ENCODE measurements at regions not wholly inside any gene's neighbourhood (a gene's known extent, or its start where the extent isn't known, plus 50 kb on each side); places are given as distances from the start of the nearest gene placed in this dataset.

DNA sequence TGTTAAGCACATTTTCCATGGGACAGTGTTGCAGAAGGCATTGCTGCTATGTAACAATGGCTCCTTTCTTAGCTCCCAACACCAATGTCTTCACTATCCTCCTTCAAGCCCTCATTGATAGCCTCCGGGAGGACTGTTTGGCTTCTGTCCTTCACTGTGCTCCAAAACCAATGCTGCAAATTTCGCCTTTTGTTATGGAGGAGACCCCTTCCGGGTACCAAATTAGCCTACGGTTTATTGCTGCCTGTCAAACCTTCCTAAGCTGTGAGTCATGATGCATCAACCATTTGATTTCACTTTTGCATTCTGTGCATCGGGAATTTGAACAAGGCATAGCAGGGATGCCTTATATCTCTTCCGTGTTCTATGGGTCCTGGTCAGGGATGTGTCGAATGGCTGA lies 432.9 kb downstream of the GATA3 start:
- no peak for DNase-seq (ENCODE audit: low spot score)

DNA sequence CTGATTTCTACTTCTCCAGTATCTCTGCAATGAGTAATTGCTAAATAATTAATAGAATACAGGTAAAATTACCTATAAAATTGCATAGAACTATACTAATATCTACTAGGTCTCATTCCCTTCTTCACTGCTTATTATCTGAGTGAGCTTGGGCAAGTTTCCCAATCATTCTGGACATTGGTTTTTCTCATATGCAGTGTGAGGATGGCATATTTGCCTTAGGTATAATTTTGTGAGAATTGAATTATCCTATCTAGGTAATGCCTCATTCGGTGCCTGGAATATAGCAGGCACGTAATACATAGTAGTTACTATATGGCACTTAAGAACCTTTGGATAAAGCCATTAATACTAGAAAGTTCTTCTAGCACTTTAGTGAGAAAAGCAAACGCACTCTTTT lies 434.7 kb downstream of the GATA3 start:
- DNase-seq (ENCODE audit: low spot score), result no peak

DNA sequence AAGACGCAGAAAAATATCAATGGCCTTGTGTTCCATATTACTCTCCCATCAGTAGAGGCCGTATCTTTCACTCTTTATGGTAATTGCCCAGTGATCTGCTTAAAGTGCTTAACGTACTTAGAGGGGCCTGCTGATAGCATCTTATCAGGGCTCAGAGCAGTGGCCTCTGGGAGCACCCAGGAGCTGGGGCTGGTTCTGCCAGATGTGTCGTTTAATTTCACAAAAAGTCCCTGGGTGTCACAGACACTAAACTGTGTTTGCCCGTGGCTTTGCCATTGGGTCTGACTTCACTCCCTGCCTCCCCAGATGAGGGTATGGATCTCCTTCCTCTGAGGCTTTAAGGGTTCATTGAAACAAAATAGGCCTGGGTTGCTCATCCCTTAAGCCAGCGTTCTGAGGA lies 435.3 kb downstream of the GATA3 start:
- no peak for DNase-seq (ENCODE audit: low spot score)

DNA sequence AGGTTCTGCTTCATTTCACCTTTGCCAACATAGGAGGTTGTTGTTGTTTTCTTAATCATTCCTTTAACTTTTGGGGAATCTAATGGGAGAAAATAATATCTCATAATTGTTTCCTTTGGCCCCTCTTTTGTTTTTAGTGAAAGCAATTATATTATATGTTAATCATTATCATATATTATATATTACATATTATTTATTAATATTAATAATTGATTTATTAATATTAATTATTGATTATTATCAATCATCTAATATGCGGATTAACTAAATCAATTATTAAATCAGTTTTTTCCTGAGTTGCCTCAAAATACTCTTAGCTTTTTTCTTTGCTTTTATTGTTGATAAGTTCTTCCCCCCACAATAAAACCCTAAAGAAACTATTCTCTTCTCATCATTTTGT lies 443.8 kb downstream of the GATA3 start:
- DNase-seq (ENCODE audit: low spot score), result no peak

DNA sequence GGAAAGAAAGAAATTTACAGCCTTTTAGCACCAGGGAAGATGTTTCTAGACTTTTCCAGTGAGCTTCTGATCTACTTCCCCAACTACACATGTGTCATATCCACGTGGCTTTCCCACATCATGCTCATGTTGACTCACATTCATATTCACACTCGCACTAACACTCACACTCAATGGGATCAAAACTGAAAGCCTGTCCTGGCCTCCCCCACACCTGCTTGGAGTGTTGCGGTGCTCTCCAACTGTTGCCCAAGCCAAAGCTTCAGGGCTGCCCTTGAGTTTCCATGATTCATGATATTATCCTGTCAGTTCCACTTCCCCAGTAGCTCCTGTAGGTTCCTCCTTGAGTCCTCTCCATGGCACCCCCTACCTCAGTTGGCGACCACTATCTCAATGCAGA lies 444.4 kb downstream of the GATA3 start:
- no peak for DNase-seq (ENCODE audit: low spot score)

DNA sequence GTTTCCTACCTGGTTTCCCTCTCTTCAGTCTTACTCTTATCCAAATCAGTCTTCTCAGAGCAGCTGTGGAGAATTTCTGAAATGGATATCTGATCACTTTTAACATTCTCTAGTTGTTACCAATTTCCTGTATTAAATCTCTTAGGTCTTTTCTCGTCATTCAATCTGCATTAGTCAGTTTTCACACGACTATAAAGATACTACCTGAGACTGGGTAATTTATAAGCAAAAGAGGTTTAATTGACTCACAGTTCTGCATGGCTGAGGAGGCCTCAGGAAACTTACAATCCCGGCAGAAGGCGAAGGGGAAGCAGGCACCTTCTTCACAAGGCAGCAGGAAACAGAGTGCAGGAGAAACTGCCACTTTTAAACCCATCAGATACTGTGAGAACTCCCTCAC lies 444.8 kb downstream of the GATA3 start:
- no peak for DNase-seq (ENCODE audit: low spot score)

DNA sequence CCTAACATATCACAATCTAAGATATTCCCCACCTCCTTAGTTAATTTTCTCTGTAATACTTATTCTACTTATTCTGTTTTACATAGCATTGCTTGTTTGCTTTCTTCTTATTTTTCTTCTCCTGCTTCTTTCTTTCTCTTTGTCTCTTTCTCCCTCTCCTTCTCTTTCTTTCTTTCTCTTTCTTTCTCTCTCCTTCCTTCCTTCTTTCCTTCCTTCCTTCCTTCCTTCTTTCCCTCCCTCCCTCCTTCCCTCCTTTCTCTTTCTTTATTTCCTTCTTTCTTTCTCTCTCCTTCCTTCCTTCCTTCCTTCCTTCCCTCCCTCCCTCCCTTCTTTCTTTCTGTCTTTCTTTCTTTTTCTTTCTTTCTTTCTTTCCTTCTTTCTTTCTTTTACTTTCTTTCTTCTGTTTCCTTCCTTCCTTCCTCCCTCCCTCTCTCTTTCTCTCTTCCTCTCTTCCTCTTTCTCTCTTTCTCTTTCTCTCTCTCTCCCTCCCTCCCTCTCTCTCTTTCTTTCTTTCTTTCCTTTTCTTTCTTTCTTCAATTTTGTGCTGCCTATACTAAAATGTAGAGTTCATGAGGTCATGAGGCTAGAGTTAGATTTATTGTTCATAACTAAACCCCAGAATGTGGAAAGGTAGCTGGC lies 445.4 kb downstream of the GATA3 start:
- no peak for DNase-seq (ENCODE audit: low spot score)

DNA sequence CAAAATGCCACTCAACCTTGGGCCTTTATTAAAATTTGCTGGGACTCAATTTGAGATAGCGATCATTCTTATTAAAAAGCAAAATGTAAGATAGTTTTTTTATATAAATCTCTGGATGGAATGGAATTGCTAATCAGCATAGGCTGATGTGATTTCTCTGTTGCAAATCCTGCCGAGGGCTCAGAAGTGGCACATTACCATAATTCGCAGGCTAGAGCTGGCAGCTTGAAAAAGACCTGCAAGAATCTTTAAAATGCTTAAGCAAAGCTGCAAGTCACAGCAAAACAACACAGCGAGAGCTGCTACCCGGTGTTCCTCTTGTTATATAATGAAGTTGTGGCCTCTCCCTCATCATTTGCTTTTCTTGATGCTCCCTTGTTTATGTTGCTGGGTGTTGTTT lies 448.1 kb downstream of the GATA3 start:
- DNase-seq (ENCODE audit: low spot score), result no peak

DNA sequence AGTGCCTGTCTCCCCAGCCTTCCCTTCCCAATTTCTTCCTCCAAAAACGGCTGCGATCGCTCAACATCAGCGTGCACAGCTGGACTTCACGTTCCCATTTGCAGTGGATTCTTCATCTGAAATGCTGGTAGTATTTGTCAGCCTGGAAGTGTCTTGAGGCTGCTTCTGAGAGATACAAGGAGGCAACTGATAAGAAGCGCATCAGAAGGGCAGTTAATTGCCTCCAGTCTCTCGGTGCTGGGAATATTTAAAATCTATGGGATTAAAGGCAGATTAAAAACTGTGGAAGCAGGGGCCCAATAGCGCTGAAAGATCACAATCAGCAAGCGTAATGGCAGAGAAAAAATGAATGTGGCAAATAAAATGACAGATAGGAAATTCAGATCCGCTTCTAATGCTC lies 450.0 kb downstream of the GATA3 start:
- DNase-seq (ENCODE audit: low spot score), result no peak

DNA sequence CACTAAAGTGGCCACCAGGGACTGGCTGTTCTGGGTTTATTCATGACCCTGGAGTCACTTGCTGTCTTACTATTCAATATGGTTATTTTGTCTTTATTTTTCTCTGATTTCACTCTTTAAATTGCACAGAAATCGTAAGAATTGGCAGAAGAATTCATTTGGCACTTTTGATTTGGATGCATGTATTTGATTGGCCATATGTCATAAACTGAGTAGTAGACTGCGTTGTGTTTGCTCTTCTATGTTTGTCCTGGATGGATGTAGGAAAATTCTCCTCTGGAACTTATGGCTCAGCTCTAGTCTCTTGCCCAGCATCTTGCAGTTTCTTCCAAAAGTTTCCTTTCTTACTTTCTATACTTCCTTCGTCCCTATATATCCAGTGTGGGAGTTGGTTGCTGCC lies 452.7 kb downstream of the GATA3 start:
- DNase-seq (ENCODE audit: low spot score), result no peak

DNA sequence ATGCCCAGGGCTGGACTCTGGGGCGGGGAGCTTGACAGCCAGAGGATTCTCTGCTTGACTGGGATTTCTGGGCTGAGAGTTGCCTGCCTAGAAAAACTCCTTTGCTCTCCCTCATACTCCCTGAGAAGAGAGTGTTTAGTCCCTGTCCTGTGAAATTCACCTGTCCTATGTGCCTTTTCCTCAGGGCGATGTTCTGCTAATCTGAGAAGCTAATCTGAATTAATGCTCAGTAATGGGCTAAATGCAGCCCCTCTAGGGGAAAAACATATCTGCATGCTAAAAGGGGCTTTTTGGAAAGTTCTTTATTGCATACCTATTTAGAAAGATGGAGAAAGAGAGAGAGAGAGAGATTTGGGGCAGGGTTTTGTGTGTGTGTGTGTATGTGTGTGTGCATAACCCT lies 454.4 kb downstream of the GATA3 start:
- no peak for DNase-seq (ENCODE audit: low spot score)

DNA sequence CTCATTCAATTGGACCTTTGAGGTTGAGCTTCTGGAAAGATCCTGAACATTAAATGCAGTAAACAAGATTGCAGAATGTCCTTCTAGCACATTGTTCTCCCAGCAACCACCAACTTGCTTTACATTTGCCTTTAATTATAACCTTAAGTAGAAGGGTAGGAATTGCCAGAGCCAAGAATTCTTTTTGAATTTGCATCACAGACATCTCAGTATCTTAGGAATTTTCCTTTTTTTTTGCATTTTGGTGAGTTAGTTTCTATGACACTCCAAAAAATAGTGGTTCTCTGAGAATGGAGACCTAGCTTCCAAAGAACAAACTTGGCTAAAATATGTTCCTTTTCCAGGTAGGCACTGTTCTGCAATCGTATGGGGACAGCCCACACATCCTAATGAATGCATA lies 456.0 kb downstream of the GATA3 start:
- DNase-seq (ENCODE audit: low spot score), result no peak

DNA sequence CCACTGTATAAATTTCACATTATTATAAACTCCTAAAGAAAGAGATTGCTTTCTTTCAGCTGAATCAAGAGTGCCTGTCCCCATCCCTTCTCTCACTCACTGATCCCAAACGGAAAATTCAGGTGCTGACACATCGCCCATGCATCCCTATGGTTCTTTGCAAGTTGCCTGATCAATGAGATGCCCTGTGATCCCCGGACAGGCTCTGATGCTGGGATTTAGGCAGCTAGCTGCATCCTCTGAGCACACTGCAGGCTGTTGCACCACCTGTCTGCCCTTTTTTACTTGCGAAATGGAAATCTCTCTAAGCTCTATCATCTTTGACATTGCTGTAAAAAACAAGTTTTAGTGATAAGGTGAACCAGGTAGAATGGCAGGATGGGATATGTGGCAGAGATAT lies 456.5 kb downstream of the GATA3 start:
- no peak for DNase-seq (ENCODE audit: low spot score)

DNA sequence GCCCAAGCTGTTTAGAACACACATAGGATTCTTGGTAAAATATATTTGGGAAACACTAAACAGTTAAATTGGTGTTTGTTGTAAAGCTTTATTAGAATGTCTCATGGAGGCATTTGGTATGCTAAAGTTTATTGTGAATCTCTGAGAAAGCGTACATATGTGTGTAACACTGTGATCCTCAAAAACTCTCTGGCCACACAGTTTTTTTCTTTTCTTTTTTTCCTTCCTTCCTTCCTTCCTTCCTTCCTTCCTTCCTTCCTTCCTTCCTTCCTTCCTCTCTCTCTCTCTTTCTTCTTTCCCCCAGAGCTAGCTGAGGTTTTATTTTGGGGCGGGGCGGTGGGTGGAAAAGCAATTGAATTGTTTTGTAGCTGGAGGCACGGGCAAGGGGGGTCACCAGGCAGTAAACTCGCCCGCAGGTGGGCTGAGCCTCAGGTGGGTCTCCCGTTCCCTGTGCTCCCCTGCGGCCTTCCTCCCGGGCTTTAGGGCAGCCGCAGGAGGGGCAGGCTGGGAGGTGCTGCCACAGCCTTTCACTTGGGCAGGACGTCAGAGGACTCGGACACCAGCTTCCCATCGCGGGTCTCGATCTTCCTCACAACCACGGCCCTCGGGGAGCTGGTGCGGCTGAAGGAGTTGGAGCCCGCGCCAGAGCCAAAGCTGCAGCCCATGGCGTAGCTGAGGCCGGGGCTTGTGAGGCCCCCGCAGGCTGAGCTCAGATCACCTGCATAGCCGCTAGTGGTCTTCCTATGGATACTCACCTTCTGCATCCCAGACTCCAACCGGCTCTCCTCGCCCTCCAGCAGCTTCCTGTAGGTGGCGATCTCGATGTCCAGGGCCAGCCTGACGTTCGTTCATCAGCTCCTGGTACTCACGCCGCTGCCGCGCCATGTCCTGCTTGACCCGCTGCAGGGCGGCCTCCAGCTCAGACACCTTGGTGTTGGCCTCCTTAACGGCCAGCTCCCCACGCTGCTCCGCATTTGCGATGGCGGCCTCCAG lies 459.0 kb downstream of the GATA3 start:
- no peak for DNase-seq (ENCODE audit: low spot score)

DNA sequence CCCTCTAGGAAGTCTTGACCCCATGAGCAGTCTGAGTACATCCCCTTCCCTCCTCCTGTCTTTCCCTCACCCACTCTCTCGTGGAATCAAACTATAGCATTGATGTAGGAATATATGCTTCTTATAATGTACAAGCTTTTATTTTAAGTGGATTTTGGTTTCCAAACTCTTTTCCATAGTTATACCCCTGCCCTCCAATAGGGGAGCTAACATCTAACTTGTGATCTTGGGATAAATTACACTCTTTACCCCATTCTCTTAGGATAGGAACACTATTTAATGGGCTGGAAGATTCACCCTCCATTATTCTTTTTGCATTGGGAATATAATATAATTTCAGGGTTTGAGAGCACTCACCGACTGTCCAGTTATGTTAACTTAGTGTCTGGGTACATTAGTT lies 465.9 kb downstream of the GATA3 start:
- no peak for DNase-seq (ENCODE audit: low spot score)

DNA sequence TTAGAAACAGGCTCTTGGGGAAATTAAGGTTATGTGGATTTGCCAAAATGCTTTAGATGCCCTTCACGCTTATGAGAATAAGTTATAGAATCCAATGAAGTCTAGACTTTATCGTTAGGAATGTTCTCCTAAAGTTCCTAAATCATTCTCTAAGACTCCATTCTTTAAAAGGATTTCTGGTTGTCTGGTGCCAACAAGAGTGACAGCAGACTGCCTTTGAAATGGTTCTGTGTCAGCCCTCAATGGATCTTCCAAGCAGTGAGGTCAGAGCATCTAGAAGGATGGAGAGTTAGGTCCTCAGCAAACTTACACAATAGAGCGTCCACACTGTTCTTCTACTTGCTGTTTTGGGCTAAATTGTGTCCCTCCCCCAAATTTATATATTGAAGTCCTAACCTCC lies 473.3 kb downstream of the GATA3 start:
- no peak for DNase-seq (ENCODE audit: low spot score)

DNA sequence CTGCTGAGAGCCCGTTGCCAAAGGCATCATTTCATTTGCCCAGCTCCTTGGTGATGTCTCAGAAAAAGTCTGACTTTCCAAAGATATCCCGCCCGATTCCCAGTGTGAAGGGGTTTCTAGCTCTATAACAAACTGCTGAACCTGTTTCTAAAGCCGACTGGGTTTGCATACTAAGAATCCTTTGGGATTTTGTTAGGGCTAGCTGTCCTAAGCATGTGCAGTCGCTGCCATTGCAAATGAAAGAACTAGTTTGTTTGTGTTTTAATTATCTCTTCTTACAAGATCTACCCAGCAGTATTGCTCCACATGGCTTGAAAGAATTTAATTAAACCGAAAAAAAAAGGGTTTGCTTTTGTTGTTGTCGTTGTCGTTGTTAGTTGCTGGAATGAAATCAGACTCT lies 476.6 kb downstream of the GATA3 start:
- DNase-seq (ENCODE audit: low spot score), result no peak

DNA sequence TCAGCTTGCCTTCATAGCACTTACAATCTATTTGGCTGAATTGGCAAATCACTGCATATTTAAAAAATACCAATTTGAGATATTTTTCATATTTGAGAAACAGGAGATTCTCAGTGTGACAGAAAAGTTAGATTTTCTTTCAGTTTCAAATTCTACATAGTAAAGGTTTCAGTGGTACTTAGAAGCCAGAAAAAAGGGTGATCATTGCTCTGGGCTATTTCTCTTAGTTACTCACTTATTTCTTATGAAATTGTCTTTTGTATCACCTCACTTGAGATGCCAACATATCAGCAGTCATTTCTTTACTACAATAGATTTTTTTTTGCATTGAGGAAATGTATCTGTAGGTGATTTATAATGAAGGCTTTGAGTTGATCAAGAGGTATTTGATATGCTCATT lies 478.2 kb downstream of the GATA3 start:
- DNase-seq (ENCODE audit: low spot score), result no peak

DNA sequence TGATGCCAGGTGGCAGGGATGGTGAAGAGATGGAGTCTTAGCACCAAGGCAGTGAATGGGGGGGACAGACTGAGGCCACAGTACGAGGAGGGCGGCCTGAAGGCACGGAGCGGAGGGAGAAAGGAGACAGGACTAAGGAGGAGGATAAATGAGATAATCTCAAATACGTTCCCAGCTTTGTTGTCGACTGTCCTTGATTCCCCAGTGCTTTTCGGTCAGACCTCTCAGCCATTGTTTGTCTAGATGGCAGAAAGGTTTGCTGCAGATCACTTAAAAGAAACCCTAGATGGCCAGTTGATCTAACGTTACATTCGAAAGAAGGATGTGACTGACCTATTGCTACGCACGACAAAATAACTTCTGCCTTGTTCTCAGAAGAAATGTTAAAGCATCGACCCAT lies 479.0 kb downstream of the GATA3 start:
- no peak for DNase-seq (ENCODE audit: low spot score)

DNA sequence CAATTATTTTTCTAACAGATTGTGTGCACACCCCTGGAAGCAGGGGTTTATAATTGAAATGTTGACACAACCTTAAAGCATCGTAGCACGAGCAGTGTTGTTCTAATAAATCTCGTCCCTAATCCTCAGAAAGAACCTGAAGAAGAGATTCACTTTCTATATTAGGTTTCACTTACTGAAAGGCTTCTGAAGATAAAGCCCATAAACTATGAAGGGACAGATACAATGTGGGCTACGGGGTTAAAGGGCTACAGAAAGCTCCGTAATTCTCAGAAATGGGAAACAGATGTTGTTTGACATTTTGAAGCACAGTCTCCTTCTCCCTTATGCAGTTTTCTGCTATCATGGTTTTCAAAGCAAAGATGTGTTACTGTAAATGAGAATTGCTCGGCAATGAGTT lies 479.6 kb downstream of the GATA3 start:
- no peak for DNase-seq (ENCODE audit: low spot score)

DNA sequence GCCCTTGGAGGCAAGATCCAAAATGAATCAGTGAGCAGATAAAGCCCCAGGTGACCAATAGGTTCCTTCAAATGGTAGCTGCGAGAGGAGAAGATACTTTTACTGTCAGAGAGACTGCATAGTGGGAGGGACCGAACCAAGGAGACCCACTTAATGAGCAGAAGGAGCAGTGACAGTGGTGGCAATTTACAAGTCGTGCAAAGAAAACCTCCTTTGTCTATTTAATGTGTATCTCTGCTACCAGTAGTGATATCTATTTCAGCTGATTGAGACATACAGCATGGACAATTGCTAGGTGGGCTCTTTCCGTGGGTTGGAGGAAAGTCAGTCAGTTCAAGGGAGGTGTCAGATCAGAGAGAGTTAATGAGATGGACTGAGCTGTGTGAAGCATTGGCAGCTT lies 480.4 kb downstream of the GATA3 start:
- no peak for DNase-seq (ENCODE audit: low spot score)

DNA sequence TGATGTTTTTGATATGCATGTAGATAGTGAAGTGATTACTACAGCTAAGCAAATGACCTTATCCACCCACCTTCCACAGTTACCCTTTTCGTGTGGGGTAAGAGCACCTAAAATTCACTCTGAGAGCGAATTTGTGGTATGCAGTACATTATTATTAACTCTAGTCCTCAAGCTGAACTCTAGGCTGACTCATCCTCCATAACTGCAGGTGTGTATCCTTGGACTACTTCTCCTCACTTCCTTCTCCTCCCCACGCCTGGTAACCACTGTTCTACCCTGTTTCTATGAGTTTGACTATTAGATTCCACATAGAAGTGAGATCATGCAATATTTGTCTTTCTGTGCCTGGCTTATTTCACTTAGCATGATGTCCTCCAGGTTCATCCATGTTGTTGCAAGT lies 484.6 kb downstream of the GATA3 start:
- no peak for DNase-seq (ENCODE audit: low spot score)

DNA sequence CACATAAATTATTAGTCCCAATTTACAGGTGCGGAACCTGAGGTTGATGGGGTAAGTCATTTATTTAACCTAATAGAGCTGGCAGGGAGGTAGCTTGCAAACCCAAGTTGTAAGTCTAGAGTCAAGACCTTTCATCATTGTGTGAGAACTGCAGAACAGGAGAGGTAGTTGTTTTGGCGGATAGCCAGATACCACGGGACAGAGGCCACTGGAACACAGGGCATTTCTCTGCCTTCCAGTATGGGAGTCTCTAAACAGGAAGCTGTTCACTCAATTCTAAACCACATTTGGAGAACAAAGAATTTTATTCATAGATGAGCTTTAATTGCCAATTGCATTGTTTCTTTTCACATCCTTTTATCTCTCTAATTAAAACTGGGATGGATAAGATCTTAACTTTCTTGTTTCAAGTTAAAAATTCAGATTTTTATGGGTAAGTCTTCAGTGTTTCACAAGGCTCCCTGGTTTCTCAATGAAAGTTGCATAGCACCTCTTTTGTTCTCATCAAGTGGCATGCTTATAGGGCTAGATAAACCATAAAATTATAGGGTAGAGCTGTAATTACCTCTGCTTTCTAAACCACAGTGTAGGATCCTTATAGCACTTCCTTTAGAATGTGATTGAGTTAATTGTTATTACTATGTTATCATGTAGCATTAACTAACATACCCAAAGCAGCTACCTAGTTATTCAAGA lies 489.0 kb downstream of the GATA3 start:
- DNase-seq (ENCODE audit: low spot score), result no peak

Measured in NAMALWA (cell line).